HG03159 (cell line): ENCODE measurements at regions not wholly inside any gene's neighbourhood (a gene's known extent, or its start where the extent isn't known, plus 50 kb on each side); places are given as distances from the start of the nearest gene placed in this dataset.
"Not testable (repeated sequence)": the region's sequence is repeated elsewhere in the genome, so short reads cannot be mapped to it uniquely, and the experiment has no call there.

Experiments used
- ATAC-seq: cut with Tn5 transposase; IDR thresholded peaks from one replicate; pipeline ENCODE4 v1.9.1; 2021; ENCODE audit warnings: mild to moderate bottlenecking, moderate library complexity; ENCODE audit not compliant: unreplicated experiment

DNA sequence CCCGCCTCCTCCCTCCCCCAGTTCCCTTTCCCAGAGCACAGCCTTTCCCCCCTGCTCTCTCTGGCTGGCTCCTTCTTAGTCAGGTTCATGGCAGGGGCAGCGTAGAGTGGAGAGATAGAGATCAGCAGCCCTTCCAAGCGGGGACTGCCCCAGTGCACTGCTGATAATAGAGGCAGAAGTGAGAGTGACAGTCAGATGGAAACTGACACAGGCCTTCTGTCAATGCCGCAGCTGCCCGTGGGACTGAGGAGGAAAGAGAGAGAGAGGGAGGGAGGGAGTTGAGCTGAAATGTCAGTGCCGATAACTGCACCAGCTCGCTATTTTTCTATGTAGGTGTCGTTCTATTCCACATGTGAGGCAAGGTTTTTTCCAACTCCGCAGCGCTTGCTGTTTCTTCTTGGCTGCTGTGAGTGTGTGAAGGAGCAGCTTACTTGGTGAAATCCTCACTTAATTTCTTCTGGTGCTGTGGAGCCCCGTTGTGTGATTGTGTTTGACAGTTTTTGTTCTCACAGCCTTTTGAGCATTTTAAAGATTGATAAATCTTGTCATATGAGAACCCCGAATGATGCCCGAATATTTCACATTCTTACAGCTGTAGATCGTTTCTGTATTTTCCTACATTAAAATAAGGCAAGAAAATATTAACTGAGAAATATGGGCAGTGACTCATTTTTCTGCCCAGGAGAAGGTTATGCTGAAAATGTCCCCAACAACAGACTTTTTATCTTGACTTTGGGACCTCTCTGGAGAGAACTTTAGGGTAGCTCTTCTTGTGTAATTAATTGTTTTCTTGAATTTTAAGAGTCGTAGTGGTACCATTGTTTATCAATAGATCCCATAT, 386.4 kb upstream of the MMS22L start:
- peak; percentile 100 for ATAC-seq

DNA sequence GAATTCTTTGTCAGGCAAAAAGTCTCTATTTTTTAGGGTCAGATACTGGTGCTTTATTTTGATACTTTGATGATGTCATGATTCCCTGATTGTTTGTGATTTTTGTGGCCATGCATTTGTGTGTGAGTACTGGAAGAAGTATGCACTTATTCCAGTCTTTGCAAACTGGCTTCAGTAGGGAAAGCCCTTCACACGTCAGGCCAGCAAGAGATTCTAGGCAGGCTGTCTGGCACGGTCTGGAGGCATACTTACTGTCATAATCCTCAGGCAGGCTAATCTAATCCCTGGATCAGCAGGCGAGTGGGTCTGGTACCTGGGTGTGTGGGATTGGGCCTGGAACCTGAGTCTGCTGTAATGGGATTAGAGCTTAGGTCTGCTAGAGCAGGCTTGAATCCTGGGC, 391.8 kb upstream of the MMS22L start:
- ATAC-seq: no peak

DNA sequence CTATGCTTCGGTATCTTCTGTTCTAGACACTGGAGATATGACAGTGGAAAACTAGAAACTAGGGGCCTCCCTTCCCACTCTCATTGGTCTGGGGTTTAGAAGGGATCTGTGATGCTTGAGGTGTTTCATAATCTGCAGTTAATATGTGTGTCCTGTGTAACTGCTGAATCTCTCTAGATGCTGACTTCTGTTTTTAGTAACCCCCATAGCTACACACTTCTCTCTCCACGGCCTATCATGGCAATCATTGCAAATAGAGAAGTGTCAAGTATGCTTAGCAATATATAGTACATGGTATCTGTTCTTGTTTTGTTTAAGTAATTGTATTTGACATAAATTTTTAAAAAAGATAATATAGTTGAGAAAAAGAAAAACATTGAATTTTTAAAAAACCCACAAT, 394.6 kb upstream of the MMS22L start:
- no peak for ATAC-seq

DNA sequence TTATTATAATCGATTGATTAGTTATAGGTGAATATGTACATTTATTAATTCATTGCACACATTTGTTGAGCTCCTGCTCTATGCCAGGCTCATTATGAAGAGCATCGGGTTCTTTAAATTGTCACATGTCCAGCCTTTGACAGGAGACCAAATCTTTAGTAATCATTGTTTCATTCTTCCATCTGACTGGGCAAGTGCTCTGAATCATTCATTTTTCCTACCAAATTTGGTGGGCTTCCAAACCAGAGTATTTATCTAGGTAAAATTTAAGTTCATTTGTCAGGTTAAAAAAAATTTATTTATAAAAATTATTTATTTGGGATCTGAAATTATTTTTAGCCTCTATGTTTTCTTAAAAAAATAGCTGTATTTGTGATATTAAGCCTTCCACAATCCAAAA, 404.9 kb upstream of the MMS22L start:
- ATAC-seq: no peak

DNA sequence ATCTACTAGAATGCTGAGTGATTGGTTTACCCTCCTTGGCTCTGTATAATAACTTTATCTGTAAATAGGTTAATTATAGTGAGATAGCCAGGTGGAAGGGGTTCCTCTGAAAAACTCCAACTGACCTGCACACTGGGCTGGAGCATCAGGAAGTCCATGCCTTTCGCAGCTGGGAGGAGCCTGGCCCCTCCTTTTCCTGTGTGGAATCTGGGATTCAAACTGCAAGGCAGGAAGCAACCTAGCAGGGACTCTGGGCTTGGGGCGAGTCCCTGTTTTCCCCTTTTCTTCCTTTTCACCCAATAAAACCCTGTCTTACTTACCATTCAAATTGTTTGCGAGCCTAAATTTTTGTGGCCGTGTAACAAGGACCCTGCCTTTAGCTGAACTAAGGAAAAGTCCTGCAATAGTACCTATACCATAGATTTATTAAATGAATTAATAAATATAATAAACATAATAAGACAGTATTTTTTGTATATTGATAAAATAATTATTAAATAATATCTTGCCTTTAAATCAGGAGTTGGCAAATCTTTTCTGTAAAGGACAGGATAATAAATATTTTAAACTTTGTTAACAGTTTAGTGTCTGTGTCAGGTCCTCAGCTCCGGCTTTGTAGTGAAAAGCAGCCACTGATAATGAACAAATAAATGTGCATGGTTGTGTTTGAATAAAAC, 406.2 kb upstream of the MMS22L start:
- no peak for ATAC-seq

DNA sequence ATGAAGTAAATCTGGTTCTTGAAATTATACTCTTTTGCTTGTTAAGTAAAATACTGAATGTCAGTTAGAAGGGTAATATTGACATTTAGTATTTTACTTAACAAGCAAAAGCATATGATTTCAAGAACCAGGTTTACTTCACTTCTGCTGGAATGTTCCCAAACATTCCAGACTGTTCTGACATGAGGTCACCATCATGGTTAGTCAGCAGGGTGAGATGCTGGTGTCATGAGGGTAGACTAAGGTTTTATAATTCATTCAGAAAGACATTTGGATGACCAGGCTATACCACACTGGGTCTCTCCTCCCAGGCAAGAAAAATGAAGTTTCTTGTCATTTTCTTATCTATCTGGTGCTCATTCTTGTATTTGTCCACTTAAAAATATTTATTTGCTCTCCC, 414.4 kb upstream of the MMS22L start:
- ATAC-seq: no peak

DNA sequence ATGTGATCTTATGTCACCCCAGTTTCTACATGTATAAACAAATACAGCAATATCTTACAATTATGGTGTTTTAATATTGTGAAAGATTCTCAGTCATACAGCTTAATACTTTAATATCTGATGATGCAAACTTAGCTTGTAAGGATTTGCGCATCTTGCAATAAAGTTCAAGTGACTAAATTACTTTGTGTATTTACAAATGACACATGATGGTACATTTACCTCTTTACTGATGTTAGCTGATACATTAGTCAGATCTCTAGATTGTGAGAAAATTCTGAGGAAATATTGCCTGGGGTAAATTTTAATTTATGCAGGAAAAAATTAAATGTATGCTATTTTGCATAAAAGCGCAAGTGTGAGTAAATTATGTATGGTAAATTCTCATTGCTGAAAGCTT, 418.8 kb upstream of the MMS22L start:
- ATAC-seq: no peak

DNA sequence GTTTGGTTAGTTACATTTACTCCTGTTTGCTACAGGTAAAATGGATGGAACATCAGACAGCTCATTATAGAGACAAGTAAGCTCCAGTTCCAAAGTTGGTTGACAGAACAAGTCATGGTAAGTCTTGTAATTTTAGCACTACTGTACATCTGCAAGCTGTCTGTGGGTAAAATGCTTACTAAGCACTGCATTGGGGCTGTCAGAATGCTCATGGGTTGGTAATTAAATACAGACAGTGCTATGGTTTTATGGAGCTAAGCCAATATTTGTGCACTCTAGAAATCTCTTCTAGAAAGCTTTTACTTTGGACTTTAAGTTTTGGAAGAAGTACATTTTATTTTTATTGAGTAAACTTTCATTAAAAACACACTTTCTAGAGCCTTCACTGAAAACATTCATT, 419.2 kb upstream of the MMS22L start:
- no peak for ATAC-seq

DNA sequence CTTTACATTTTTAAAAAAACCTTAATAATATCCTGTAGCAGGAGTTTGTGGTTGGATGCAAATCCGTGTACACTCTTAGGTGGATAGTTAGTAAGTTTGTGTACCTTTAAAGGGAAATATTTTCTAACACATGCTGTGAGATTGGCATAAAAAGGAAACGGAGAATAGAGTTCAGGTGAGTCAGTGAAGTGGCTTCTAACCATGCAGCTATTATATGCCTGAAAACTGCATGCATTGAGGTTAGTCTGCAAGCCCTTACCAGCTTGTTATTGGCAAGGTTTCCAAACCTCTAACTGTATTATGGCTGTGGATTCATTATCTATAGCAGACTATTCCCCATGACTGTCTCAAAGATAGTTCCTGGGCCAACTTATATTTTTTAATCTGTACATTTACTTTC, 420.6 kb upstream of the MMS22L start:
- no peak for ATAC-seq

DNA sequence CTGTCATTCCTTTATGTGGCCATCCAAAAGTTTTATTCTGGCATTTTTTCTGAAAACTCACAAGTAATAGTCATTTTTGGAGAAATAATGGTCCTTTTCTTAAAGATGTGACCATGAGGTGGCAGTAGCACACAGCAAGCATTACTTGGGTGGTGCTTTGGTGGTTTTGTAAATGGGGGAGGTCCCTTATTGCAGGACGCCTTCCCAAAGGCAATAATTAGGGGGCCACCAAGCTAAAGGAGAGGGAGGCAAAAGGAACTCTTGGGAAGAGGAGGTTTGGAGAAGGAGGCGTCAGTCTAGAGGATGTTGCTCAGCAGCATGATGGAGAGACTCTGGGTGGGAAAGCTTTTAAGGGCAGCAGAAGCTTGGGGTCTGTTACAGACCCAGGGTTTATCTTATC, 422.6 kb upstream of the MMS22L start:
- no peak for ATAC-seq

DNA sequence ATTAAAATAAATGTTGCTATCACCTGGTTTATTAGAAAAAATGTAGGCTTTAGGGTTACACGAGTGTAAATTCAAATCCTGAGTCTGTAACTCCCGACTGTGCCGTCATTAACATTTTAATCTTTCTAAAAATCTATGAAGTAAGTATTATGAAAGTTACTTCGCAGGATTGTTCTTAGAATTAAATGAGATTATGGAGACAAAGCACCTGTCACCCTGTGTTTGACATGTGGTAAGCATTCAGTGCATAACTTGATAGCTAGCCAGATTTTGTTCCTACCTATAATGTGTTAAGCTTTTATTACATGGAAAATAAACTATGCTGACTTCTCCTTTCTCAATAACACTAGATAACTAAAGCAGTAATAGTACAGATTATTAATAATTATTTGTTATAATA, 429.7 kb upstream of the MMS22L start:
- no peak for ATAC-seq

DNA sequence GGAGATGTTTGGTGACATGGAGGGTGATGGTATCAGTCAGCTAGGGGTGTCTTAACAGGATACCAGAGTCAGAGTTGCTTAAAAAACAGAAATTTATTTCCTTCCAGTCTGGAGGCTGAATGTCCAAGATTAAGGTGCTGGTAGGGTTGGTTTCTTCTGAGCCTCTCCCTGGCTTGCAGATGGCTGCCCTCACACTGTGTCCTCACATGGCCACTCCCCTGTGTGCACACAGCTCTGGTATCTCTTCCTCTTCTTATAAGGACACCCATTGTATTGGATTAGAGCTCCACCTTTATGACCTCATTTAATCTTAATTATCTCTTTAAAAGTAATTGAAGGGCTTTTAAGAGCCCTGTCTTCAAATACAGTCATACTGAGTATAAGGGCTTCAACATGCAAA, 431.8 kb upstream of the MMS22L start:
- no peak for ATAC-seq

DNA sequence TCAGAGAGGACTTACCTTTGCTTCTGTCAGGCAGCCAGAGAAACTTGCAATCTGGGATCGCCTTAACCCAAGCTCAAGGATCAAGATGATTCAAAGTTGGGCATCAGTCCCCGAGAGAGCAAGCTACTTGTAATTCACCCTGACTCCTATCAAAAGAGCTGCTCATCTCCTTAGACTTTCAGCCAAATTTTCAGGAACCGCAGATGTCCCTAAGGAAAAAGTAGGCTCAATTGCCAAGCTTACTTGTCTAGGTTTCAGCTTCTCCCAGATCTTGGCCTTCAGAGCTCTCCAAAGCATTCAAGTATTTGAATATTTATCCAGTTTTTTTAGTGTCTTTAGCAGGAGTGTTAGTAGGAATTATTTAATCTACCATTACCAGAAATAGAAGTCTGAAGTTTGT, 434.1 kb upstream of the MMS22L start:
- no peak for ATAC-seq

DNA sequence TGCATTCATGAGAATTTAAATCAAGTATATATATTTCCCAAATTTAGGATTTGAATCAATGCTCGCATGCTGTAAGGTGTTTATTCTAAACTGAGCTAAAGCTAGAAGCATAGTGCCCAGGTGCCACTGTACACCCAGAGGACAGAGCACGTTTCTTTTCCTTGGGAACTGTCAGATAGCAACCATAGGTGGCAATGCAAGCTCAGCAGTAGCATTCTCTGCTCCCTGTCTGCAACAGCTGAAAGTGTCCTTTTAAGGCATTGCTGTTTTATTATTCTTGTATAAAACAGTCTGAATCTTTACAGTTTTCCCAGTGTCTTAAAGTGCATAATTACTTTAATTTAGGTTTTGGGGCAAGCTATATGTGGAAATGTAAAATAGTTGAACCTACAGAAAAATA, 443.4 kb upstream of the MMS22L start:
- no peak for ATAC-seq

DNA sequence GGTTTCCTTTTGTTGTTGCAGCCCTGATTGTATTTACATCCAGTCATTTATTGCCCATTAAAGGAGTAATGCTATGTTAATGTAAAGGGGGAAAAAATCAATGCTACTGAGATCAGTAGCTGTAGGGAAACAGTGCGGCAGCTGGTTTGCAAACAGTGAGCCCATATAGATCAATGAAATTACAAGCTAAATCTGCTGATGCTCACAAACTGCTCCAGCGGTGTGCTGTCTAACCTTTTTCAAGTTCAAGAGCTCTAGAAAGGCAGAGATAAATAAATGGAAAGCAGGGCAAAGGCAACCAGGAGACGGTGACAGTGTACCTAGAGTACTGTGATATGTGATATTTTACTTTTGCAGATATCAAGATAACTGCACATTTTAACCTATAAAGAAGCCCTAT, 449.0 kb upstream of the MMS22L start:
- no peak for ATAC-seq

DNA sequence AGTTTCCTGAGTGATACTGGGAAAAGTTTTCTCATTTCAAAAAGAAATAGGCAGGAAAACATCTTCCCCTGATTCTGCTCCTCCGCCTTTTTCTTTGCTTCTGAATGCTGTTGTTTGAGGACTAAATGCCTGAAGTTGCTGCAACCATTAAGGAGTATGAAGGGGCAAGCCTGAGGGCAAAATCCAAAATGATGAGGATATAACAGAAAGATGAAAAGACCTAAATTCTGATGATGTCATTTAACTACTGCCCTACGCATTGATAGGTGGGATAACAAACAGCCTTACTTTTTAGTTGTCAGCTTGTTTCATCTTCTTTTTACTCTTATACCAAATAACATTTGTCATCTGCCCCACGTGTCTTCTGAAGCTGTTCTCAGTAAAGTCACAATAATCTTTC, 474.6 kb upstream of the MMS22L start:
- ATAC-seq: no peak

DNA sequence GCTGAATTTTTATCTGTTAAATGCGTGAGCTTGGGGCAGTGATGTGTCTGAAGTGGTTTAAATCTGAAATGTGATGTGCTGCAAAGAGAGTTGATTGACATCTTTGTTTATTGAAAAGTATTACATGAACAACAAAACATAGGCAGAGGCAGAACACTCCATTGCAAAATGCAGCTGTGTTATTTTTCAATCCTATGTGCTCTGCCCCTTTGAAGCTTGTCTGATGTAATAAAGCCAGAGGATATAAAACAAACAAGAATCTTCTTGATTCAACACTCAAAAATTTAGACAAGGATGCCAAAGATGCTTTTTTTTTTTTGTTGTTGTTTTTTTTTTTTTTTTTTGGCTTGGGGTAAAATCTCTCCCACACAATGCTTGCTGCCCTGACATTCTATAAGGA, 482.4 kb upstream of the MMS22L start:
- ATAC-seq: no peak

DNA sequence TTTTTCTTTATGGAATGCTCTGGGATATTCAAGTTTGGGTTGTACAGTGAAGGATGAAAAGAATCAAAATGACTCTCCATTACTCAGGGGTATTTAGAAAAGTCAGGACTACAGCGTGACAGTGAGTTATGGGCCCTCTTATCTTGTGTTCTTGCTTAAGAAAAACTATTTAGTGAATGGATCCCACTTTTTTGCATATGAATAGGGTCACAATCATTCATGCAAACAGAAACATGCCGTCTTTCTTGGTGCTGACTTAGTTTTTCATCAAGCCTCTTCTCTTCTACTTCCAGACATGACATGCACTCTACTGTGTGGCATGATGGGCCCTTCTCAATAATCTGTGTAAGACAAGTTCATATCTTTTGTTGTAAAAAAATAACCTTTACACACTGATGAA, 488.4 kb upstream of the MMS22L start:
- no peak for ATAC-seq

DNA sequence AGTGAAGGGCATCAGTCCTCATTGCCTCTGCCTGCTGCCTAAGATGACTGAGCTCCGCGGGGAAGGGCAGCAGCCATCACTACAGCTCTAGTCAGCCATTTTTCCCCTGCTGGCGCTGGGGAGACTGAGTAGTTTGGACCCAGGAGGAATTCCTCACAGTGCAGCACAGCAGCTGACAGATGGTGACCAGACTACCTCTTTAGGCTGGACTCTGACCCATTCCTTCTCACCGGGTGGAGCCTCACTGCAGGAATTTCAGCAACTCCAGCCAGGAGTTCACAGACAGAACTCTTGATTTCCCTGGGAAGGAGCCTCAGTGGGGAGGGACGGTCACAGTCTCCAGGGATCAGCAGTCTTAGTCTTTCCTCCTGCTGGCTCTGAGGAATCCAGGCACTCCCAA, 492.0 kb upstream of the MMS22L start:
- no peak for ATAC-seq

DNA sequence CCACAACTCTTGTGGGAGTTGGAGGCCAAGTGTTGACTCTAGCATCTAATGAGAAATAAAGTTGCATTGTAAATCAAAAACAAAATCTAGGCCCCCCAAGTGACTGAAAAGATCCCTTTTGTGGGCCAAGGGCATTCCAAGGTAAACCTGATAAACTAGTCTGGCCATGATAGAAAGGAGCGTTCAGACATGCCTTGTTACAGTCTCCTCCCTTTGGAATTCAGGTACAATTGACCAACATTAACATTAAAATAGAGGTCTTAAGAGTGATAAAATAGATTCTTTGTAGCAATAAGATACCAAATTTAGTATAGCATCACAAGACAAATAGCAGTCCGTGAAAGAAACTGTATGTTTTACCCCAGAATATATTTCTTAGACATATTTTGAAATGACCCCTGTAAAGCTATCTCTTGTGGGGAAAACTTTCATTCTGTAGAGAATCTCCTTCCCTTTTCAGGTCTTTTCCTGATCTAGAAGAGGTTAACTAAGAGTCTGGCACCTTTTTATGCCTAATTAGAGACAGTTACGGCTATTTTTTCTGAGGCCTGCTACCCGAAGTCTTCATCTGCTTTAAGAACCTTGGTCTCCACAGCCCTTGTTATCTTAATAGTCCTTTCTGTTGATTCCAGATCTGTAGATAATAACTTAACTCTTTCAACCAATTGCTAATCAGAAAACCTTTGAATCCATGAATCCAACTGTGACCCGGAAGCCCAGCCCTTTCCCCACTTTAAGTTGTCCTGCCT, 495.4 kb upstream of the MMS22L start:
- ATAC-seq: no peak

DNA sequence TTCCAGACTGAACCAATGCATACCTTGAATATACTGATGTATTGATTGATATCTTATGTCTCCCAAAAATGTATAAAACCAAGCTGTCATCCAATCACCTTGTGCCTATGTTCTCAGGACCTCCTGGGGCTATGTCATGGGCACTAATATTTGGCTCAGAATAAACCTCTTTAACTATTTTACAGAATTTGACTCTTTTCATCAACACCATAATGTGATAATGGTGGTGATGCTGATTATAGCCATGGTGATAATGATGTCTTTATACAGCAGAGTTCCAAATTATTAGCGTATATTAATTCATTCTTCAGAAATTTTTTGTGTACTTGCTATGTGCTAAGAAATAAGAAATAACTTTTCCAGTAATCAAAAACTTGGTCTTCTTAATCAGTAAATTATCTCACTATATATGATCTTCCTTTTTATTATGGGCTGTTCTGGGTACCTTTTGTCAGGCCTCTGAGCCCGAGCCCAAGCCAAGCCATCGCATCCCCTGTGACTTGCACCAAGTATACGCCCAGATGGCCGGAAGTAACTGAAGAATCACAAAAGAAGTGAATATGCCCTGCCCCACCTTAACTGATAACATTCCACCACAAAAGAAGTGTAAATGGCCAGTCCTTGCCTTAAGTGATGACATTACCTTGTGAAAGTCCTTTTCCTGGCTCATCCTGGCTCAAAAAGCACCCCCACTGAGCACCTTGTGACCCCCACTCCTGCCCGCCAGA, 496.2 kb upstream of the MMS22L start:
- ATAC-seq: not testable (repeated sequence)
